B cell (primary cell): ENCODE measurements at regions not wholly inside any gene's neighbourhood (a gene's known extent, or its start where the extent isn't known, plus 50 kb on each side); places are given as distances from the start of the nearest gene placed in this dataset.

Source experiments
- ATAC-seq: fragments of 200-7000 bp; cut with Tn5 transposase; one replicate; pipeline ENCODE4 v1.10.0; 2021; ENCODE audit warnings: low read depth, mild to moderate bottlenecking, moderate number of reproducible peaks, moderate library complexity
- CTCF ChIA-PET: fragments of 350-600 bp; sonication (Branson Sonifier 250); formaldehyde crosslinking; loops from one replicate; lab custom pipeline; 2021; ENCODE audit warnings: antibody characterized with exemption, inconsistent platforms; lab: Charles Lee
- POLR2A ChIA-PET: fragments of 350-600 bp; sonication (Branson Sonifier 250); formaldehyde crosslinking; loops from one replicate; lab custom pipeline; 2021; ENCODE audit warnings: antibody characterized with exemption; lab: Charles Lee
- DNase-seq: peaks from one replicate; pipeline ENCODE4 v3.0.0; 2013
- H2AFZ ChIP-seq: 2 replicates; pipeline ENCODE4 v1.6.1; 2012; ENCODE audit warnings: mild to moderate bottlenecking, low read depth, low read length; ENCODE audit not compliant: insufficient read depth, poor library complexity, severe bottlenecking
- H3K27ac ChIP-seq, 2 donors: 1 replicate in 1 of 2; 2 replicates in 1 of 2; pipeline ENCODE4 v1.5.1; 2012 to 2013; ENCODE audit warnings: low read length in 2 of 2, mild to moderate bottlenecking in 2 of 2, moderate library complexity in 1 of 2
- H3K27me3 ChIP-seq, 4 experiments: fragments of 200-600 bp in 1 of 4; sonication (generic) in 1 of 4; replicated peaks in 1 of 4; 1 replicate in 2 of 4; 2 replicates in 2 of 4; pipeline versions ENCODE4 v1.6.1 to v1.7.0; 2013 to 2016; ENCODE audit warnings: low read length in 3 of 4, mild to moderate bottlenecking in 2 of 4, mixed read lengths in 1 of 4, moderate library complexity in 1 of 4; ENCODE audit not compliant: insufficient read depth in 4 of 4, control insufficient read depth in 3 of 4; ENCODE audit errors: control extremely low read depth in 1 of 4
- H3K36me3 ChIP-seq, 2 experiments: replicated peaks in 1 of 2; 1 replicate in 1 of 2; 2 replicates in 1 of 2; pipeline versions ENCODE4 v1.6.1 to v1.7.1; 2013; ENCODE audit warnings: low read length in 1 of 2; ENCODE audit not compliant: insufficient read depth in 2 of 2, control insufficient read depth in 1 of 2; ENCODE audit errors: control extremely low read depth in 1 of 2, extremely low read depth in 1 of 2
- H3K4me1 ChIP-seq, 2 donors: fragments of 200-600 bp in 1 of 2; sonication (generic) in 1 of 2; 1 replicate in 1 of 2; 2 replicates in 1 of 2; pipeline versions ENCODE4 v1.5.1 to v1.6.1; 2013 to 2017; ENCODE audit warnings: low read length in 2 of 2; ENCODE audit not compliant: control insufficient read depth in 2 of 2, insufficient read depth in 2 of 2
- H3K4me2 ChIP-seq: replicated peaks from 2 replicates; pipeline ENCODE3; 2012; ENCODE audit warnings: mild to moderate bottlenecking, low read depth, low read length; ENCODE audit not compliant: poor library complexity, severe bottlenecking
- H3K4me3 ChIP-seq, 5 experiments: fragments of 200-600 bp in 1 of 5; sonication (generic) in 1 of 5; 1 replicate in 3 of 5; 2 replicates in 2 of 5; pipeline versions ENCODE4 v1.5.1 to v1.7.0; 2011 to 2016; ENCODE audit warnings: low read length in 4 of 5, mild to moderate bottlenecking in 4 of 5, low read depth in 2 of 5, control low read depth in 1 of 5, moderate library complexity in 1 of 5; ENCODE audit not compliant: insufficient read depth in 1 of 5; ENCODE audit errors: control extremely low read depth in 1 of 5, extremely low read depth in 1 of 5
- H3K79me2 ChIP-seq: fragments of 200-600 bp; sonication (generic); one replicate; pipeline ENCODE4 v1.6.0; 2016; ENCODE audit warnings: low read length; ENCODE audit not compliant: control insufficient read depth, insufficient read depth
- H3K9ac ChIP-seq: fragments of 200-600 bp; sonication (generic); 2 replicates; pipeline ENCODE4 v1.6.1; 2017; ENCODE audit warnings: mild to moderate bottlenecking, low read length, moderate library complexity
- H3K9me3 ChIP-seq, 3 donors: one replicate each; pipeline versions ENCODE4 v1.6.1 to v1.7.1; 2013; ENCODE audit warnings: low read length in 2 of 3; ENCODE audit not compliant: control insufficient read depth in 2 of 3, insufficient read depth in 1 of 3; ENCODE audit errors: control extremely low read depth in 1 of 3
- H4K20me1 ChIP-seq: 2 replicates; pipeline ENCODE4 v1.6.0; 2012; ENCODE audit warnings: mild to moderate bottlenecking, low read length; ENCODE audit not compliant: insufficient read depth, control insufficient read depth, poor library complexity, severe bottlenecking
- H3K27ac Mint-ChIP-seq: one replicate; pipeline ENCODE4 v1.8.0; 2021; ENCODE audit warnings: mixed read lengths
- H3K27me3 Mint-ChIP-seq: one replicate; pipeline ENCODE4 v1.8.0; 2021; ENCODE audit warnings: mixed read lengths
- H3K4me1 Mint-ChIP-seq: one replicate; pipeline ENCODE4 v1.8.0; 2021; ENCODE audit warnings: mixed read lengths
- H3K4me3 Mint-ChIP-seq: one replicate; pipeline ENCODE4 v1.8.0; 2021; ENCODE audit warnings: mixed read lengths
- H3K9me3 Mint-ChIP-seq: one replicate; pipeline ENCODE4 v1.8.0; 2022; ENCODE audit warnings: mixed read lengths; ENCODE audit not compliant: insufficient read depth
- EZH2 ChIP-seq: IDR thresholded peaks from 2 replicates; pipeline ENCODE4 v1.6.1; 2012; ENCODE audit warnings: borderline replicate concordance, low read depth, mild to moderate bottlenecking, moderate library complexity, low read length; ENCODE audit not compliant: insufficient read depth, poor library complexity, severe bottlenecking
- WGBS: methylation state at CpG from one replicate; pipeline ENCODE4 v1.1.5; 2013; ENCODE audit warnings: missing lambda C conversion rate; ENCODE audit not compliant: insufficient coverage; 5-methylcytosine and 5-hydroxymethylcytosine counted together
- intact Hi-C: fragments of 100-400 bp; cut with micrococcal nuclease; formaldehyde crosslinking; loops from one replicate; pipeline ENCODE4 v1.10.0; 2022
- TF ChIP-seq, protein P1 (sequence below): fragments of 200-600 bp; IDR thresholded peaks from one replicate; pipeline ENCODE4 v1.8.0; 2022; ENCODE audit warnings: antibody characterized with exemption, mild to moderate bottlenecking

DNA sequence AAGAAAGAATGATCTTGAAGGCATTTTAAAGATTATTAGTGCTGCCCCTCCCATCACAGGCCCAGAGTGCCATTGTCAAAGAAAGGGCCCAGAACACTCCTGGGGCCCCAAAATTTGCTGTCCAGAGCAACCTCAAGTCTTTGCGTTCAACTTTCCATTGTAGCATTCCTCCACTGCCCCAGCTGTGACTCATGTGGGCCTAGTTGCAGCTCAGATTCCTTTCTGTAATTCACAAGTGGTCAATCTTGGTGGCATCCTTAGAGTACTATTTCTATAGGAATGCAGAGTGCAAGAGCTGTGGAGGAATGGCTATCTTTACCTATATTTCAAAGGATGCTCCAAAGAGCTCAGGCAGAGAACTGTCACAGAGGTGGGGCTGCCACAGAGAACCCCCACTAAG lies 1500.8 kb upstream of the IGFBP7 start:
- H3K27ac ChIP-seq: no peak overlapping the region

DNA sequence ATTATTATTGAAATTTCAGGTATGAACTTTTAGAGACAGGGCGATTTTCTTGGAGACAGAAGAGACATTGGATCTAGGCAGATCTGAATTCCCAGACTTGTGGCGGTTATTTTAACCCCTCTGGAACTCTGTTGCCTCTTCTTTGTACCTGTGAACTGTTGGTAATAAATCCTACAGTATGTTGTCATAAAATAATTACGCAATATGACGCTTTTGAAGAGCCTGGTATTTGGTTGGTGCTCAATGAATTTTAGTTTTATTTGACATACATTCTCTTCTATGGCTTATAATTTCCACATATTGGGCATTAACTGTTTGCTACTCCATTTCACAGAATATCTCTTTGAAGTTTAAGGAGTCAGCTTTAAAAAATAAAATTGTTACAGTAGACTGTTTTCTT lies 1496.1 kb upstream of the IGFBP7 start:
- 67% methylated on average over 1 of the region's 4 CpGs for WGBS

More for the DNA sequence above, 1500.8 kb upstream of the IGFBP7 start:
- H3K4me1 Mint-ChIP-seq: no peaks in the 10 kb centered on the region
- H3K4me2 ChIP-seq: no peak overlapping the region
- H2AFZ ChIP-seq: no peak overlapping the region
- ATAC-seq (no peak), DNase-seq (no peak)
- no peaks in the 10 kb centered on the region for H3K27me3 ChIP-seq
- no peak overlapping the region for H3K9ac ChIP-seq
- intact Hi-C loops: no loop called here
- H3K4me3 ChIP-seq: no peak overlapping the region
- no peaks in the 10 kb centered on the region for H3K27me3 Mint-ChIP-seq
- H3K9me3 ChIP-seq: no peaks in the 10 kb centered on the region
- H3K79me2 ChIP-seq: no peaks in the 10 kb centered on the region
- H3K27ac Mint-ChIP-seq: no peak overlapping the region
- 88% methylated on average over 1 of the region's 1 CpG for WGBS
- ChIA-PET POLR2A (no interaction called here), CTCF (no interaction called here)
- no peaks in the 10 kb centered on the region for H3K36me3 ChIP-seq
- no peaks in the 10 kb centered on the region for H3K9me3 Mint-ChIP-seq
- H4K20me1 ChIP-seq: no peaks in the 10 kb centered on the region
- H3K4me1 ChIP-seq: no peaks in the 10 kb centered on the region
- no peak for TF ChIP-seq EZH2
- TF ChIP-seq, protein P1, sequence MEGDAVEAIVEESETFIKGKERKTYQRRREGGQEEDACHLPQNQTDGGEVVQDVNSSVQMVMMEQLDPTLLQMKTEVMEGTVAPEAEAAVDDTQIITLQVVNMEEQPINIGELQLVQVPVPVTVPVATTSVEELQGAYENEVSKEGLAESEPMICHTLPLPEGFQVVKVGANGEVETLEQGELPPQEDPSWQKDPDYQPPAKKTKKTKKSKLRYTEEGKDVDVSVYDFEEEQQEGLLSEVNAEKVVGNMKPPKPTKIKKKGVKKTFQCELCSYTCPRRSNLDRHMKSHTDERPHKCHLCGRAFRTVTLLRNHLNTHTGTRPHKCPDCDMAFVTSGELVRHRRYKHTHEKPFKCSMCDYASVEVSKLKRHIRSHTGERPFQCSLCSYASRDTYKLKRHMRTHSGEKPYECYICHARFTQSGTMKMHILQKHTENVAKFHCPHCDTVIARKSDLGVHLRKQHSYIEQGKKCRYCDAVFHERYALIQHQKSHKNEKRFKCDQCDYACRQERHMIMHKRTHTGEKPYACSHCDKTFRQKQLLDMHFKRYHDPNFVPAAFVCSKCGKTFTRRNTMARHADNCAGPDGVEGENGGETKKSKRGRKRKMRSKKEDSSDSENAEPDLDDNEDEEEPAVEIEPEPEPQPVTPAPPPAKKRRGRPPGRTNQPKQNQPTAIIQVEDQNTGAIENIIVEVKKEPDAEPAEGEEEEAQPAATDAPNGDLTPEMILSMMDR: no peak
- H3K4me3 Mint-ChIP-seq: no peak overlapping the region

More for the DNA sequence above, 1496.1 kb upstream of the IGFBP7 start:
- POLR2A ChIA-PET: no interaction called here
- no peaks in the 10 kb centered on the region for H3K27me3 ChIP-seq
- no peak overlapping the region for H3K9ac ChIP-seq
- H3K36me3 ChIP-seq: no peaks in the 10 kb centered on the region
- no peak overlapping the region for H3K4me3 ChIP-seq
- CTCF ChIA-PET: no interaction called here
- no peaks in the 10 kb centered on the region for H3K4me1 ChIP-seq
- no peak for TF ChIP-seq EZH2
- TF ChIP-seq, protein P1: no peak
- DNase-seq: no peak
- no peak overlapping the region for H2AFZ ChIP-seq
- intact Hi-C loops: no loop called here
- no peak for ATAC-seq
- peaks cover 0 to 2% (median 0%) of the 10 kb centered on the region in 3 donors for H3K9me3 ChIP-seq
- H4K20me1 ChIP-seq: no peaks in the 10 kb centered on the region
- no peak overlapping the region for H3K4me2 ChIP-seq
- Mint-ChIP-seq H3K4me3 (no peak overlapping the region), H3K4me1 (no peaks in the 10 kb centered on the region), H3K9me3 (no peaks in the 10 kb centered on the region), H3K27me3 (no peaks in the 10 kb centered on the region), H3K27ac (no peak overlapping the region)
- H3K27ac ChIP-seq: no peak overlapping the region
- H3K79me2 ChIP-seq: no peaks in the 10 kb centered on the region
